K562 (cell line): ENCODE measurements at regions not wholly inside any gene's neighbourhood (a gene's known extent, or its start where the extent isn't known, plus 50 kb on each side); places are given as distances from the start of the nearest gene placed in this dataset.

ENCODE experiments used
- ATAC-seq: fragments of 200-7000 bp; cut with Tn5 transposase; 3 replicates; pipeline ENCODE4 v1.9.1; 2020; ENCODE audit warnings: moderate library complexity
- BruUV-seq: library from RNA; stranded (reverse); fragments of 400-500 nt; replicated peaks from 2 replicates; lab custom pipeline; 2021; lab: Mats Ljungman, UMichigan
- CTCF ChIA-PET: fragments of 300-600 bp; formaldehyde crosslinking; extraction: SDS; loops from one replicate; lab custom pipeline; 2021; ENCODE audit warnings: low intra/inter-chr PET ratio; lab: Yijun Ruan, JAX
- POLR2A ChIA-PET: fragments of 300-600, 350-650 bp; sonication (Branson Sonifier 250); formaldehyde crosslinking; extraction: SDS; loops from one replicate; lab custom pipeline; 2021; ENCODE audit warnings: antibody characterized with exemption, inconsistent platforms; lab: Yijun Ruan, JAX
- DNase-seq, 4 experiments: peaks; one replicate each; pipeline versions ENCODE4 v3.0.0 to v3.0.0-alpha.2; 2011 to 2018; ENCODE audit warnings: low spot score in 3 of 4, mixed read lengths in 3 of 4; ENCODE audit errors: extremely low read depth in 1 of 4
- FAIRE-seq: peaks from 2 replicates; lab custom pipeline; 2011; peaks lifted over from hg19 to GRCh38; lab: Jason Lieb, UNC
- H2AFZ ChIP-seq: 2 replicates; pipeline ENCODE4 v1.6.0; 2011; ENCODE audit warnings: low read depth, low read length, control low read depth, inconsistent platforms
- H3K27ac ChIP-seq: fragments of 200-600 bp; 3 replicates; pipeline ENCODE4 v1.8.0; 2011; ENCODE audit warnings: low read depth, mild to moderate bottlenecking, control low read depth, inconsistent platforms, low read length, moderate library complexity, mixed read lengths; ENCODE audit errors: extremely low read depth
- H3K27me3 ChIP-seq, 2 experiments: fragments of 300-600 bp in 1 of 2; 2 replicates in 1 of 2; 3 replicates in 1 of 2; pipeline versions ENCODE4 v1.6.0 to v1.8.0; 2011; ENCODE audit warnings: inconsistent platforms in 2 of 2, low read length in 2 of 2, mild to moderate bottlenecking in 1 of 2, mixed read lengths in 1 of 2, moderate library complexity in 1 of 2; ENCODE audit not compliant: control insufficient read depth in 2 of 2, insufficient read depth in 2 of 2
- H3K36me3 ChIP-seq: fragments of 300-600 bp; 3 replicates; pipeline ENCODE4 v1.8.0; 2011; ENCODE audit warnings: mild to moderate bottlenecking, low read length, inconsistent platforms; ENCODE audit not compliant: control insufficient read depth, insufficient read depth
- H3K4me1 ChIP-seq, 2 experiments: fragments of 200-600 bp in 1 of 2; replicated peaks in 1 of 2; 2 replicates in 1 of 2; 3 replicates in 1 of 2; pipeline versions ENCODE4 v1.5.1 to v1.8.0; 2011; ENCODE audit warnings: inconsistent platforms in 2 of 2, low read length in 2 of 2, mild to moderate bottlenecking in 1 of 2, mixed read lengths in 1 of 2, moderate library complexity in 1 of 2; ENCODE audit not compliant: control insufficient read depth in 2 of 2, insufficient read depth in 2 of 2
- H3K4me2 ChIP-seq: 2 replicates; pipeline ENCODE4 v1.6.1; 2011; ENCODE audit warnings: low read length, control low read depth, inconsistent platforms, mixed read lengths; ENCODE audit not compliant: insufficient read depth
- H3K4me3 ChIP-seq: fragments of 200-600 bp; sonication (generic), shearing (Covaris generic); 2 replicates; pipeline ENCODE4 v1.5.1; 2016; ENCODE audit warnings: control low read depth, inconsistent platforms
- H3K79me2 ChIP-seq: fragments of 200-600 bp; 3 replicates; pipeline ENCODE4 v1.8.0; 2011; ENCODE audit warnings: low read length, inconsistent platforms; ENCODE audit not compliant: control insufficient read depth, insufficient read depth
- H3K9ac ChIP-seq, 2 experiments: 2 replicates each; pipeline versions ENCODE4 v1.6.0 to v1.6.1; 2011; ENCODE audit warnings: low read depth in 2 of 2, low read length in 2 of 2, control low read depth in 1 of 2, inconsistent platforms in 1 of 2, mild to moderate bottlenecking in 1 of 2, mixed read lengths in 1 of 2; ENCODE audit not compliant: insufficient read depth in 1 of 2
- H3K9me1 ChIP-seq: one replicate; pipeline ENCODE4 v1.6.0; 2011; ENCODE audit warnings: inconsistent platforms, mild to moderate bottlenecking, low read length, moderate library complexity; ENCODE audit not compliant: control insufficient read depth, insufficient read depth
- H3K9me3 ChIP-seq: replicated peaks from 2 replicates; pipeline ENCODE4 v1.5.1; 2011; ENCODE audit warnings: low read depth, low read length, inconsistent platforms; ENCODE audit not compliant: control insufficient read depth, insufficient read depth
- H4K20me1 ChIP-seq: replicated peaks from 2 replicates; pipeline ENCODE4 v1.6.1; 2011; ENCODE audit warnings: low read length, inconsistent platforms, mixed read lengths; ENCODE audit not compliant: control insufficient read depth, insufficient read depth
- E2F3 ChIP-seq: fragments of 250-450 bp; sonication (Bioruptor Pico); IDR thresholded peaks from 2 replicates; pipeline ENCODE4 v1.4.0; 2020; ENCODE audit warnings: mild to moderate bottlenecking
- FOXK2 ChIP-seq, 2 experiments: fragments of 450-650 bp; IDR thresholded peaks in 1 of 2; conservative IDR thresholded peaks in 1 of 2; 2 replicates each; pipeline ENCODE4 v1.6.1; 2016; ENCODE audit warnings: low read depth in 2 of 2, mild to moderate bottlenecking in 1 of 2
- GTF2E2 ChIP-seq: fragments of 200-800 bp; sonication (Bioruptor generic); IDR thresholded peaks from 2 replicates; pipeline ENCODE4 v1.6.1; 2016; ENCODE audit warnings: missing genetic modification characterization, missing compliant biosample characterization
- HNRNPUL1 ChIP-seq: fragments of 200-400 bp; formaldehyde crosslinking; IDR thresholded peaks from 2 replicates; pipeline ENCODE4 v1.6.1; 2017; ENCODE audit warnings: low read length
- MTA2 ChIP-seq: fragments of 450-650 bp; IDR thresholded peaks from 2 replicates; pipeline ENCODE4 v1.6.1; 2016; ENCODE audit warnings: low read depth
- NR1H2 ChIP-seq: sonication (generic); formaldehyde crosslinking; IDR thresholded peaks from 2 replicates; pipeline ENCODE4 v1.4.0; 2020; ENCODE audit warnings: mild to moderate bottlenecking, missing genetic modification reagents
- POLR3A ChIP-seq: IDR thresholded peaks from 2 replicates; pipeline ENCODE4 v1.6.1; 2011; ENCODE audit warnings: borderline replicate concordance, mild to moderate bottlenecking, moderate library complexity; ENCODE audit not compliant: insufficient read length, insufficient read depth; ENCODE audit errors: extremely low read depth
- SMARCA4 ChIP-seq: fragments of 450-650 bp; IDR thresholded peaks from 2 replicates; pipeline ENCODE4 v1.6.1; 2016
- ZBTB1 ChIP-seq: sonication (generic); formaldehyde crosslinking; IDR thresholded peaks from 2 replicates; pipeline ENCODE4 v1.8.1; 2023; ENCODE audit warnings: missing genetic modification reagents, low read depth, mild to moderate bottlenecking, borderline replicate concordance
- ZC3H4 ChIP-seq: sonication (generic); formaldehyde crosslinking; IDR thresholded peaks from 2 replicates; pipeline ENCODE4 v1.9.0; 2021; ENCODE audit warnings: missing genetic modification reagents, borderline replicate concordance
- ZNF12 ChIP-seq: sonication (generic); formaldehyde crosslinking; IDR thresholded peaks from 2 replicates; pipeline ENCODE4 v1.4.0; 2020; ENCODE audit warnings: mild to moderate bottlenecking, missing genetic modification reagents
- ZNF347 ChIP-seq: fragments of 450-650 bp; formaldehyde crosslinking; IDR thresholded peaks from 2 replicates; pipeline ENCODE4 v1.4.0; 2020; ENCODE audit warnings: low read depth, mild to moderate bottlenecking, moderate library complexity
- ZNF785 ChIP-seq: fragments of 250-450 bp; sonication (Bioruptor Pico); IDR thresholded peaks from 2 replicates; pipeline ENCODE4 v1.4.0; 2020; ENCODE audit warnings: mild to moderate bottlenecking
- WGBS: fragments of 100-300 bp; shearing (Covaris generic); methylation state at CpG from one replicate; pipeline ENCODE4 v1.1.6; 2016; ENCODE audit warnings: low coverage, mixed read lengths; ENCODE audit not compliant: insufficient coverage; ENCODE audit errors: missing lambda C conversion rate; 5-methylcytosine and 5-hydroxymethylcytosine counted together
- in situ Hi-C: fragments of 300-500 bp; cut with MboI; formaldehyde crosslinking; loops from 4 replicates; pipeline ENCODE4 v1.15.0; 2018; ENCODE audit warnings: inconsistent platforms, mixed read lengths
- intact Hi-C: fragments of 100-400 bp; cut with micrococcal nuclease; formaldehyde crosslinking; loops from 2 replicates; pipeline ENCODE4 v1.14.2; 2022

GRCh38 chr12:13734584-13735152 is 246.7 kb downstream of the GRIN2B start:
- no peaks in the 10 kb centered on the region for H3K9me1 ChIP-seq
- TF ChIP-seq GTF2E2 (tag) (no peak), NR1H2 (CRISPR knock-in tag) (no peak), HNRNPUL1 (no peak), ZC3H4 (no peak), E2F3 (CRISPR knock-in tag) (no peak), ZNF12 (CRISPR knock-in tag) (no peak), ZNF347 (CRISPR knock-in tag) (no peak)
- WGBS: 0% methylated on average over 2 of the region's 2 CpGs
- H2AFZ ChIP-seq: no peak overlapping the region
- ChIA-PET CTCF (no interaction called here), POLR2A (no interaction called here)
- no peak overlapping the region for H3K27ac ChIP-seq
- ATAC-seq: no peak
- no peak overlapping the region for H3K4me2 ChIP-seq
- FAIRE-seq: no peak
- in situ Hi-C loops (no loop called here), intact Hi-C loops (loop anchor here (10.0 kb wide), 2 partner anchors 210 to 430 kb away; no protein-coding TSS in a partner anchor)
- H3K27me3 ChIP-seq: no peaks in the 10 kb centered on the region
- DNase-seq: no peak
- H3K4me3 ChIP-seq: no peak overlapping the region
- BruUV-seq: no TSS peak
- no peaks in the 10 kb centered on the region for H3K4me1 ChIP-seq
- no peaks in the 10 kb centered on the region for H4K20me1 ChIP-seq
- no peaks in the 10 kb centered on the region for H3K9me3 ChIP-seq
- H3K9ac ChIP-seq: no peak overlapping the region
- no peaks in the 10 kb centered on the region for H3K36me3 ChIP-seq
- H3K79me2 ChIP-seq: no peaks in the 10 kb centered on the region

GRCh38 chr12:13727707-13728195 is 253.7 kb downstream of the GRIN2B start:
- Histone ChIP-seq H4K20me1 (no peaks in the 10 kb centered on the region), H3K27me3 (no peaks in the 10 kb centered on the region), H3K36me3 (no peaks in the 10 kb centered on the region), H3K9me1 (no peaks in the 10 kb centered on the region), H3K9me3 (no peaks in the 10 kb centered on the region), H3K4me1 (no peaks in the 10 kb centered on the region), H3K4me2 (no peak overlapping the region), H3K9ac (no peak overlapping the region), H3K27ac (no peak overlapping the region), H3K79me2 (no peaks in the 10 kb centered on the region), H2AFZ (no peak overlapping the region), H3K4me3 (no peak overlapping the region)
- CTCF ChIA-PET: no interaction called here
- WGBS: 0% methylated on average over 1 of the region's 1 CpG
- BruUV-seq: no TSS peak
- intact Hi-C loops (no loop called here), in situ Hi-C loops (no loop called here)
- ATAC-seq (no peak), FAIRE-seq (no peak), DNase-seq (no peak)
- POLR2A ChIA-PET: no interaction called here
- no peak for TF ChIP-seq SMARCA4
- TF ChIP-seq E2F3 (CRISPR knock-in tag): no peak
- TF ChIP-seq MTA2: no peak
- no peak for TF ChIP-seq ZNF347 (CRISPR knock-in tag)
- no peak for TF ChIP-seq ZBTB1 (CRISPR knock-in tag)
- TF ChIP-seq FOXK2 (conservative IDR thresholded peaks at IDR 0.05 in 1 of 2, IDR thresholded peaks at IDR 0.05 in 1 of 2; ENCODE audit: low read depth in 2 of 2): no peak
- TF ChIP-seq POLR3A: no peak
- no peak for TF ChIP-seq ZNF785 (CRISPR knock-in tag)
